OCI-LY1 (cell line): ENCODE measurements at regions not wholly inside any gene's neighbourhood (a gene's known extent, or its start where the extent isn't known, plus 50 kb on each side); places are given as distances from the start of the nearest gene placed in this dataset.
"Not testable (repeated sequence)": the region's sequence is repeated elsewhere in the genome, so short reads cannot be mapped to it uniquely, and the experiment has no call there.

Experiments used
- H2AFZ ChIP-seq: fragments of 200-600 bp; sonication (generic), shearing (Covaris generic); 2 replicates; pipeline ENCODE4 v1.6.0; 2014; ENCODE audit warnings: antibody characterized with exemption, mild to moderate bottlenecking, low read length
- H3F3A ChIP-seq: fragments of 200-600 bp; sonication (generic), shearing (Covaris generic); 2 replicates; pipeline ENCODE4 v1.6.0; 2014; ENCODE audit warnings: mild to moderate bottlenecking, antibody characterized with exemption, low read length, moderate library complexity; ENCODE audit not compliant: insufficient read depth
- H3K27ac ChIP-seq: fragments of 200-600 bp; sonication (generic); 2 replicates; pipeline ENCODE4 v1.5.1; 2014; ENCODE audit warnings: low read length, mixed run types, mild to moderate bottlenecking, low read depth; ENCODE audit not compliant: poor library complexity, severe bottlenecking
- H3K27me3 ChIP-seq: fragments of 200-600 bp; sonication (generic); 2 replicates; pipeline ENCODE4 v1.6.0; 2014; ENCODE audit warnings: antibody characterized with exemption, mild to moderate bottlenecking, low read length, moderate library complexity; ENCODE audit not compliant: insufficient read depth
- H3K36me3 ChIP-seq: fragments of 200-600 bp; sonication (generic); 2 replicates; pipeline ENCODE4 v1.6.1; 2014; ENCODE audit warnings: mild to moderate bottlenecking, antibody characterized with exemption, low read length, moderate library complexity, mixed read lengths; ENCODE audit not compliant: insufficient read depth
- H3K4me1 ChIP-seq: fragments of 200-600 bp; sonication (generic); 2 replicates; pipeline ENCODE4 v1.5.1; 2014; ENCODE audit warnings: mild to moderate bottlenecking, low read length, moderate library complexity; ENCODE audit not compliant: insufficient read depth, severe bottlenecking
- H3K4me2 ChIP-seq: fragments of 200-600 bp; sonication (generic), shearing (Covaris generic); 2 replicates; pipeline ENCODE4 v1.6.1; 2014; ENCODE audit warnings: low read length
- H3K4me3 ChIP-seq: fragments of 200-600 bp; sonication (generic); 2 replicates; pipeline ENCODE4 v1.5.1; 2014; ENCODE audit warnings: low read length, low read depth, mild to moderate bottlenecking, mixed read lengths; ENCODE audit not compliant: poor library complexity, severe bottlenecking
- H3K79me2 ChIP-seq: fragments of 200-600 bp; shearing (Covaris generic); 2 replicates; pipeline ENCODE4 v1.6.1; 2016; ENCODE audit warnings: mixed run types, low read length, mixed read lengths; ENCODE audit not compliant: insufficient read depth
- H3K9ac ChIP-seq: fragments of 200-600 bp; sonication (generic), shearing (Covaris generic); 2 replicates; pipeline ENCODE4 v1.6.1; 2014; ENCODE audit warnings: mild to moderate bottlenecking, low read length, mixed read lengths
- H3K9me2 ChIP-seq: fragments of 200-600 bp; sonication (generic), shearing (Covaris generic); 2 replicates; pipeline ENCODE4 v1.6.1; 2014; ENCODE audit warnings: low read depth, mild to moderate bottlenecking, low read length, mixed read lengths
- H3K9me3 ChIP-seq: fragments of 200-600 bp; shearing (Covaris generic); 2 replicates; pipeline ENCODE4 v1.6.1; 2014; ENCODE audit warnings: low read length, mixed read lengths
- H4K20me1 ChIP-seq: fragments of 200-600 bp; sonication (generic), shearing (Covaris generic); 2 replicates; pipeline ENCODE4 v1.6.0; 2016; ENCODE audit warnings: mild to moderate bottlenecking, low read length; ENCODE audit not compliant: insufficient read depth
- CTCF ChIP-seq: fragments of 200-600 bp; sonication (generic), shearing (Covaris generic); IDR thresholded peaks from 2 replicates; pipeline ENCODE4 v1.5.1; 2017; ENCODE audit warnings: mild to moderate bottlenecking, antibody characterized with exemption, low read length, moderate library complexity, mixed read lengths
- EZH2 ChIP-seq: fragments of 200-600 bp; sonication (generic), shearing (Covaris generic); IDR thresholded peaks from 2 replicates; pipeline ENCODE4 v1.8.0; 2017; ENCODE audit warnings: borderline replicate concordance, mixed run types, mild to moderate bottlenecking, antibody characterized with exemption, low read length, moderate library complexity, mixed read lengths

GRCh38 chr13:58500938-58501337, 869.4 kb downstream of the PCDH17 start:
- no peak overlapping the region for H2AFZ ChIP-seq
- H3K9me2 ChIP-seq: no peaks in the 10 kb centered on the region
- no peaks in the 10 kb centered on the region for H3K36me3 ChIP-seq
- H4K20me1 ChIP-seq: no peaks in the 10 kb centered on the region
- no peaks in the 10 kb centered on the region for H3F3A ChIP-seq
- no peaks in the 10 kb centered on the region for H3K4me1 ChIP-seq
- H3K79me2 ChIP-seq: no peaks in the 10 kb centered on the region
- H3K4me3 ChIP-seq: no peak overlapping the region
- no peak overlapping the region for H3K27ac ChIP-seq
- no peak overlapping the region for H3K9ac ChIP-seq
- H3K27me3 ChIP-seq: no peaks in the 10 kb centered on the region
- H3K9me3 ChIP-seq: no peaks in the 10 kb centered on the region
- TF ChIP-seq CTCF (no peak), EZH2 (no peak)
- H3K4me2 ChIP-seq: no peak overlapping the region

- H3K27ac ChIP-seq, H3K9me2 ChIP-seq, H3K9ac ChIP-seq, H3K4me1 ChIP-seq, H3F3A ChIP-seq, H3K36me3 ChIP-seq, H3K4me2 ChIP-seq, H3K4me3 ChIP-seq, H3K9me3 ChIP-seq, H3K79me2 ChIP-seq, H4K20me1 ChIP-seq, H2AFZ ChIP-seq, H3K27me3 ChIP-seq: not testable (repeated sequence)
Observed at GRCh38 chr13:58504202-58504700, 872.7 kb downstream of the PCDH17 start.

- H3K4me1 ChIP-seq, H2AFZ ChIP-seq: not testable (repeated sequence)
Observed at GRCh38 chr13:58505262-58505920, 873.8 kb downstream of the PCDH17 start.

GRCh38 chr13:58528351-58528750, 896.8 kb downstream of the PCDH17 start:
- Histone ChIP-seq H3K27me3 (no peaks in the 10 kb centered on the region), H3K4me3 (no peak overlapping the region), H2AFZ (no peak overlapping the region), H3K36me3 (no peaks in the 10 kb centered on the region), H3K9me3 (no peaks in the 10 kb centered on the region), H4K20me1 (no peaks in the 10 kb centered on the region), H3K4me2 (no peak overlapping the region), H3K9me2 (no peaks in the 10 kb centered on the region), H3K9ac (no peak overlapping the region), H3F3A (no peaks in the 10 kb centered on the region), H3K79me2 (no peaks in the 10 kb centered on the region), H3K4me1 (no peaks in the 10 kb centered on the region), H3K27ac (no peak overlapping the region)
- TF ChIP-seq CTCF (no peak), EZH2 (no peak)

More at GRCh38 chr13:58505262-58505920, 873.8 kb downstream of the PCDH17 start:
- not testable (repeated sequence) for H3F3A ChIP-seq, H3K36me3 ChIP-seq, H3K27ac ChIP-seq, H3K9ac ChIP-seq, H3K9me2 ChIP-seq, H3K79me2 ChIP-seq, H4K20me1 ChIP-seq, H3K4me3 ChIP-seq, H3K27me3 ChIP-seq, H3K4me2 ChIP-seq, H3K9me3 ChIP-seq
